ENCODE measurements at regions not wholly inside any gene's neighbourhood (a gene's known extent, or its start where the extent isn't known, plus 50 kb on each side); places are given as distances from the start of the nearest gene placed in this dataset.

DNA sequence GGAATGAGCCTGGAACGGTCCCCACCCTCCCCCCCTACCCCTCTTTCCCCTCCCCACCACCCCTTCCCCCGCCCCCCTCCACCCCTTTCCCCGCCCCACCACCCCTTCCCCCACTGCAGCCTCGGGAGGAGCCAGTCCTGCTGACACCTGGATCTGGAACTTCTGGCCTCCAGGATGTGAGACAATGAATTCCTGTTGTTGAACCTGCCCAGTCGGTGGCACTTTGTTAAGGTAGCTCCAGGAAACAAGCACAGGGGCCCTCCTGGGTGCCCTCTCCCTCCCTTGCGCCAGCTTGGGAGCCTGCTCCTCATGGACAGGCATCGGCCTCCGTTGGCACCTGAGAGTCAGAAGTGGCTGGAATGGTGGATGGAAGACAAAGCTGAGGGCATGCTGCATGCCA lies 152.4 kb upstream of the FOXF1 start:
- no peaks in the 10 kb centered on the region for H3K79me2 ChIP-seq (ENCODE audit: control insufficient read depth, insufficient read depth, low read length)
- TF ChIP-seq POLR2AphosphoS5 (IDR thresholded peaks at IDR 0.05; ENCODE audit: insufficient read depth, low read depth, low read length) (no peak), FOS (IDR thresholded peaks at IDR 0.05; ENCODE audit: borderline replicate concordance, insufficient read depth, low read length) (no peak), MYC (IDR thresholded peaks at IDR 0.05; ENCODE audit: low read depth, low read length) (no peak), EZH2 (IDR thresholded peaks at IDR 0.05; ENCODE audit: borderline replicate concordance, low read depth, low read length, severe bottlenecking) (no peak), GATA2 (IDR thresholded peaks at IDR 0.05; ENCODE audit: insufficient read depth, insufficient read length, low read depth, low read length) (no peak), POLR2A (IDR thresholded peaks at IDR 0.05; ENCODE audit: low read depth, low read length) (no peak), JUN (IDR thresholded peaks at IDR 0.05; ENCODE audit: borderline replicate concordance, insufficient read depth, insufficient read length, low read depth) (no peak)
- TF ChIP-seq, protein P1, sequence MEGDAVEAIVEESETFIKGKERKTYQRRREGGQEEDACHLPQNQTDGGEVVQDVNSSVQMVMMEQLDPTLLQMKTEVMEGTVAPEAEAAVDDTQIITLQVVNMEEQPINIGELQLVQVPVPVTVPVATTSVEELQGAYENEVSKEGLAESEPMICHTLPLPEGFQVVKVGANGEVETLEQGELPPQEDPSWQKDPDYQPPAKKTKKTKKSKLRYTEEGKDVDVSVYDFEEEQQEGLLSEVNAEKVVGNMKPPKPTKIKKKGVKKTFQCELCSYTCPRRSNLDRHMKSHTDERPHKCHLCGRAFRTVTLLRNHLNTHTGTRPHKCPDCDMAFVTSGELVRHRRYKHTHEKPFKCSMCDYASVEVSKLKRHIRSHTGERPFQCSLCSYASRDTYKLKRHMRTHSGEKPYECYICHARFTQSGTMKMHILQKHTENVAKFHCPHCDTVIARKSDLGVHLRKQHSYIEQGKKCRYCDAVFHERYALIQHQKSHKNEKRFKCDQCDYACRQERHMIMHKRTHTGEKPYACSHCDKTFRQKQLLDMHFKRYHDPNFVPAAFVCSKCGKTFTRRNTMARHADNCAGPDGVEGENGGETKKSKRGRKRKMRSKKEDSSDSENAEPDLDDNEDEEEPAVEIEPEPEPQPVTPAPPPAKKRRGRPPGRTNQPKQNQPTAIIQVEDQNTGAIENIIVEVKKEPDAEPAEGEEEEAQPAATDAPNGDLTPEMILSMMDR (IDR thresholded peaks at IDR 0.05; ENCODE audit: extremely low read depth in 1 of 2, insufficient read depth in 1 of 2, low read depth in 1 of 2, low read length in 2 of 2): no peak
- TF ChIP-seq, protein P2, sequence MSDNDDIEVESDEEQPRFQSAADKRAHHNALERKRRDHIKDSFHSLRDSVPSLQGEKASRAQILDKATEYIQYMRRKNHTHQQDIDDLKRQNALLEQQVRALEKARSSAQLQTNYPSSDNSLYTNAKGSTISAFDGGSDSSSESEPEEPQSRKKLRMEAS (IDR thresholded peaks at IDR 0.05; ENCODE audit: insufficient read depth, insufficient read length): no peak
- BruUV-seq (replicated peaks): no TSS peak
- FAIRE-seq (no peak), DNase-seq (ENCODE audit: low read depth, low spot score) (no peak)
- H3K4me2 ChIP-seq (ENCODE audit: insufficient read depth, low read length): no peak overlapping the region
- intact Hi-C loops (cut with micrococcal nuclease) (no loop called here), dilution Hi-C loops (cut with MboI; ENCODE audit: extremely low pct_ligation_motif_present, low sequenced_read_pairs) (no loop called here)
- H3K27me3 ChIP-seq (ENCODE audit: control insufficient read depth in 2 of 2, insufficient read depth in 2 of 2, low read length in 2 of 2): peaks cover 25 to 36% of the 10 kb centered on the region in 2 experiments
- no peak overlapping the region for H3K4me3 ChIP-seq (replicated peaks in 1 of 3; ENCODE audit: insufficient read depth in 1 of 3, low read depth in 1 of 3, low read length in 3 of 3)
- H4K20me1 ChIP-seq (replicated peaks; ENCODE audit: control insufficient read depth, extremely low read depth, insufficient read depth, low read length): no peaks in the 10 kb centered on the region
- ChIA-PET POLR2A (no interaction called here), CTCF (no interaction called here)
- no peaks in the 10 kb centered on the region for H3K4me1 ChIP-seq (ENCODE audit: control insufficient read depth, extremely low read depth, insufficient read depth, low read length)
- H3K9ac ChIP-seq (replicated peaks; ENCODE audit: extremely low read depth, insufficient read depth, low read length): no peak overlapping the region
- no peaks in the 10 kb centered on the region for H3K36me3 ChIP-seq (ENCODE audit: control insufficient read depth in 2 of 2, extremely low read depth in 1 of 2, insufficient read depth in 2 of 2, low read length in 2 of 2)
- H3K9me3 ChIP-seq (replicated peaks; ENCODE audit: control insufficient read depth, insufficient read depth, low read length): no peaks in the 10 kb centered on the region
- H3K9me1 ChIP-seq (replicated peaks; ENCODE audit: control insufficient read depth, extremely low read depth, insufficient read depth, low read length): no peaks in the 10 kb centered on the region
- H2AFZ ChIP-seq (ENCODE audit: low read depth, low read length): no peak overlapping the region
- no peak overlapping the region for H3K27ac ChIP-seq (ENCODE audit: insufficient read depth, low read depth, low read length)

Data from endothelial cell of umbilical vein (primary cell).